Right cardiac atrium (tissue), 5 donors: ENCODE measurements at regions not wholly inside any gene's neighbourhood (a gene's known extent, or its start where the extent isn't known, plus 50 kb on each side); places are given as distances from the start of the nearest gene placed in this dataset.
A peak's percentile ranks its signal among the peaks of the same experiment; 100 is the strongest.

Source experiments
- ATAC-seq, 2 donors: fragments of 200-7000 bp; cut with Tn5 transposase; one replicate each; pipeline versions ENCODE4 v1.8.0 to v1.9.1; 2020; ENCODE audit warnings: moderate library complexity in 2 of 2, mild to moderate bottlenecking in 1 of 2
- DNase-seq, 3 donors: peaks; one replicate each; pipeline ENCODE4 v3.0.0-alpha.2; 2020
- H3K27ac ChIP-seq: one replicate; pipeline ENCODE4 v1.5.1; 2013; ENCODE audit warnings: mild to moderate bottlenecking, low read length, control low read depth, moderate library complexity
- H3K27me3 ChIP-seq: one replicate; pipeline ENCODE4 v1.6.1; 2013; ENCODE audit not compliant: control insufficient read depth, insufficient read depth
- H3K4me1 ChIP-seq: one replicate; pipeline ENCODE4 v1.6.1; 2013; ENCODE audit warnings: low read length; ENCODE audit not compliant: control insufficient read depth, insufficient read depth
- H3K4me3 ChIP-seq: one replicate; pipeline ENCODE4 v1.5.1; 2013; ENCODE audit warnings: low read length, control low read depth
- H3K9me3 ChIP-seq: one replicate; pipeline ENCODE4 v1.6.1; 2013; ENCODE audit warnings: low read length; ENCODE audit not compliant: control insufficient read depth
- WGBS: extraction: QIAGEN DNeasy Blood & Tissue Kit; methylation state at CpG from one replicate; pipeline ENCODE4 v1.1.7; 2013; 5-methylcytosine and 5-hydroxymethylcytosine counted together
- intact Hi-C, 4 donors: fragments of 100-400 bp; cut with DNase I; formaldehyde crosslinking; loops; one replicate each; pipeline versions ENCODE4 v1.11.0 to v1.14.0; 2022 to 2023
- donor health status: healthy with polysubstance abuse.
- donor health status: DM: no; HTN: yes; CAD: no.
- donor health status: DM: no; HTN: no; CAD: no.
- donor health status: DM: no; HTN: yes; CAD: no; lungs with severe emphysema.
- donor health status: DM: yes; HTN: yes; CAD: no.

DNA sequence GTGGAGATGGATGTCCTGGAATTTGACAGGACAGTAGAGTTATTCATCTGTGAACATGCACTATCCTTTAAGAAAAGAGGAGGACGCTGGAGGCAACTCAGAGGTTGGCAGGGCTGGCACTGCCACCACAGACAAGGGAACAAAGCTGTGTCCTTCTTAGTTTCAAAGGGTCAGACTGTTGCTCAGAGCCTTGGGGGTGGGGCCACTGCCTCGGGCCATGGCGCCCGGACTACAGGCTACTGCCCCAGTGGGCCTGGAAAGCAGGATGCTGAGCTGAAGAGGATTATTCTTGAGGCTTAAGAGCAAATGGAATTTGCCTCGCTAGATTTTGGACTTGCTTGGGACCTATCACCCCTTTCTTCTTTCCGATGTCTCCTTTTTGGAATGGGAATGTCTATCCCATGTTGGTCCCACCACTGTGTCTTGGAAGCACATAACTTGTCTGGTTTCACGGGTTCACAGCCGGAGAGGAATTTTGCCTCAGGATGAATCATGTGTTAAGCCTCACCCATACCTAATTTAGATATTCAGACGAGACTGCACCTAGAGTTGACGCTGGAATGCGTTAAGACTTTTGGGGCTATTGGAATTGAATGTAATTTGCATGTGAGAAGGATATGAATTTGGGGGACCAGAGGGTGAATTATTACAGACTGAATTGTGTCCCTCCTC, 114.8 kb upstream of the RFLNA start:
- WGBS, result 87% methylated on average over 11 of the region's 11 CpGs
- Histone ChIP-seq H3K27me3 (no peaks in the 10 kb centered on the region), H3K4me3 (no peak overlapping the region), H3K9me3 (no peaks in the 10 kb centered on the region), H3K27ac (no peak overlapping the region), H3K4me1 (no peaks in the 10 kb centered on the region)
- ATAC-seq, result no peak
- DNase-seq, result no peak
- intact Hi-C loops, result no loop called here

DNA sequence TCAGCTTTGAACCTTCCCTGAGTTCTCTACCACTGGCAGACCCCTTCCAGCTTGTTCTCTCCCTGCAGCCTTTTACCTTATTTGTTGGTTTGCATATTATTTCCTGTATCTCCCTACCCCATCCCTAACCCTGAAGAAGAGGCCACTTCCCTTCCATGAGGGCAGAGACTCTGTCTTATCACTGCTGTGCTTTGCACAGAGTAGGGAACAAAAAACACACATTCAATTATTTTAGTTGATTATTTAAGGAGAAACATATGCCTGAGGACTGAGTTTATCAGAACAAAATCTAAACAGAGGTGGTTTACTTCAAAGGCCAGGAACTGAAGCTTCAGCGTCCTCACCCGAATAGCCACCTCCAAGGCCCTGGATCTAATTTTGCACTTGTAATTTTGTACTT, 111.7 kb upstream of the RFLNA start:
- H3K27me3 ChIP-seq, result no peaks in the 10 kb centered on the region
- H3K27ac ChIP-seq, result no peak overlapping the region
- no peaks in the 10 kb centered on the region for H3K9me3 ChIP-seq
- H3K4me1 ChIP-seq, result peaks cover 3% of the 10 kb centered on the region
- no peak for DNase-seq
- ATAC-seq, result no peak
- intact Hi-C loops, result no loop called here
- H3K4me3 ChIP-seq, result no peak overlapping the region
- 65% methylated on average over 2 of the region's 2 CpGs for WGBS

DNA sequence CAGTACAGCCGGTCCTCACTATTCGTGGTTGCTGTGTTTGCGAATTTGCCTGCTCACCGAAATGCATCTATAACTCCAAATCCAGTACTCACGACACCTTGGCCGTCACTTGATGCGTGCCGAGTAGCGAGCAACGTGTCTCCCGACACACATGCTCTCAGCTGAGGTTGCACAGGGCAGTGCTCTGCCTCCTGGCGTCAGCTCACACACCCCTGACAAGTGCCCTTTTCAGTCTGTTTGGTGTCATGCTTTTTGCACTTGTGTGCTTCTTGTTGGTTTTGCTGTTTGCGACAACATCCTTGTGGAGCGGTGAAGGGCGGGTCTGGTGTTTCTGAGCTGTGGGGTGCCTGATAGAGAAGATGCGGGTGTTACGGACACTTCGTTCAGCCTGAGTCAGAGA, 110.4 kb upstream of the RFLNA start:
- Histone ChIP-seq H3K27me3 (no peaks in the 10 kb centered on the region), H3K4me3 (no peak overlapping the region), H3K27ac (no peak overlapping the region), H3K4me1 (peaks cover 4% of the 10 kb centered on the region), H3K9me3 (no peaks in the 10 kb centered on the region)
- ATAC-seq, result no peak
- intact Hi-C loops, result no loop called here
- DNase-seq, result no peak
- 91% methylated on average over 18 of the region's 18 CpGs for WGBS

DNA sequence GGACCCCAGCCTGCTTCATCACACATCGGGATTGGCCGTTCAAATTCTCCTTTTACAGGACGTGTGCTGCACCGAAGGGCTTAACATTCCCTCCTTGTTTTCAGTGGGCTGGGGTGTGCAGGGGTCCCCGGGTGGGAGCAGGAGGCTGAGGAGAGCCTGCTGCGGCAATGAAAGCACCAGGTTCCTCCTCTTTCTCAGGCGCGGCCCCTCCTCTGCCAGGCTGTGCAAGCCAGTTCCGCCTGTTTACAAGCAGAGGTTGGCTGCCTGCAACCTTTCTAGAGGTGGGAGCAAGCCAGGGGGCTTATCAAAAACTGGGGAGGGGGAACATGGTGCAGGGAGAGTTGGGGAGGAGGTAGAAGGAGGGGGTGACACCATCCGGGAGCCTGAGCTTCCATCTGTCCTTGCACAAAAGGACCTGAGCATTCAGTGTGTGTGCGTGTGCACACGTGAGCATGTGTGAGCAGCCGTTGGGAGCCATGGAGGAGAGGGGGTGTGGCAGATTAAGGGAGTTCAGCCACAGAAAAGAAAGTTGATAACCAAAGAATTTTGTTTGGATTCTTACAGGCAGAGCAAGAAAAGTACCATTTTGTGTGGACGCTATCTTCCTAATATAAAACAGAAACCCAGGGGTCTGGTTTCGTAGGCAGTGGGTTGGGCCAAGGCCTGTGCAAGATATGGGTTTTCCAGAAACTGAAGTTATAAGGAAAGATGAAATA, 108.8 kb upstream of the RFLNA start:
- ATAC-seq (peak in 1 of 2 donors; percentile 25), DNase-seq (no peak)
- peaks cover 4% of the 10 kb centered on the region for H3K4me1 ChIP-seq
- intact Hi-C loops, result no loop called here
- H3K27ac ChIP-seq, result no peak overlapping the region
- 71% methylated on average over 15 of the region's 15 CpGs for WGBS
- no peak overlapping the region for H3K4me3 ChIP-seq
- no peaks in the 10 kb centered on the region for H3K27me3 ChIP-seq
- H3K9me3 ChIP-seq, result no peaks in the 10 kb centered on the region

DNA sequence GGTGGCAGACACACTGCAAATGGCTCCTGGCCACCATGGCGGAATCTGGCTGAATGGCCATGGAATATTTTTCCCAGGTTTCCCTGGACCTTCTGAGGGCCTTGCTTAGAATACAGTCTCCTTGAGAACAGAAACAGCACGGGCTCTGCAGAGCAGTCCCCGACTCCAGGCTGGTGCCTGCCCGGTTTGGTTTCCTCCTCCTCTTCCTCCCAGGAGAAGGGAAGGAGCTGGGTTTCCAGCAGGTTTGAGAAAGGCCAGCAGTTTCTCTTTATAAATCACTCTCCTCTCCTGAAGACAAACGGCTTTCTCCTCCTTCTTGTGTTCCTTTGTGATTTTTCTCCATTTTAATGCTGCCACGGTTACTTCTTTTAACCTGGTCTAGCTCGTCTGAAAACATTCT, 106.8 kb upstream of the RFLNA start:
- DNase-seq (no peak), ATAC-seq (peak in 1 of 2 donors; percentile 22)
- intact Hi-C loops, result no loop called here
- Histone ChIP-seq H3K9me3 (no peaks in the 10 kb centered on the region), H3K4me1 (peaks cover 4% of the 10 kb centered on the region), H3K4me3 (no peak overlapping the region), H3K27ac (no peak overlapping the region), H3K27me3 (no peaks in the 10 kb centered on the region)
- WGBS, result 59% methylated on average over 7 of the region's 7 CpGs

DNA sequence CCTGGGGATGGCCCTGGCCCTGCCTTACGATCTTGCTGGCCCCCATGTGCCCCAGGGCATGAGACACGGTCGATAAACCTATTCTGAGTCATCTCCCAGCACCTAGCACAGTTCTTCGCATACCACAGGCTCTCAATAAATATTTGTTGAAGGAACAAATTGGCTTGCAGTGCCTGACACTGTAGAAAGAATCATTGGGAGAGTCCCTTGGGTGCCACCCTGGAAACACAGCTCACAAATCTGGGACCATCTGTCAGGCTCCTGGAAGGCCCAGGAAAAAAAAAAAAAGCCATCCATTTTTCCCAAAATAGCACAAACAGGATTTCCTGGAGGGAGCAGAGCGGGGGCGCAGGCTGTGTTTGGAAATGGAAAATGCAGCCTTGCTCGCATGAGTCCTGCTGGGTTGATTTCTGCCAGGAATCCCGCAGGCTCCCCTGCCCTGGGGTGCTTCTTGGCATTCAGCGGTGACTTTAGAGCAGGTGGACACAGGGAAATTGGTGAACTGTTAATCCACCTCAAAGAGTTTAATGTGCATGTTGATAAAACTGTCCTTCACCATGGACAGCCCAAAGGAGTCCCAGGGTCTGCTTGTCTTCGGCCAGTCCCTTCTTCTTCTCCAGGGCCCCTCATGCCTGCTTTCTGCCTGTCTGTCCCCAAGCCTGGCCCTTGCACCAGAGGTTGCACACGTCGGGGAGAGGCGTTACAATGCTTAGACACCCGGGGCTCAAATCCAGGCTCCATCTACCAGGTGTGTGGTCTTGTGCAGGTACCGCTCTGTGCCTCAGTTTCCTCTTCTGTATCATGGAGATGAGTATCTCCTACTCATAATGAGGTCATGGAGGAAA, 106.1 kb upstream of the RFLNA start:
- DNase-seq, result no peak

DNA sequence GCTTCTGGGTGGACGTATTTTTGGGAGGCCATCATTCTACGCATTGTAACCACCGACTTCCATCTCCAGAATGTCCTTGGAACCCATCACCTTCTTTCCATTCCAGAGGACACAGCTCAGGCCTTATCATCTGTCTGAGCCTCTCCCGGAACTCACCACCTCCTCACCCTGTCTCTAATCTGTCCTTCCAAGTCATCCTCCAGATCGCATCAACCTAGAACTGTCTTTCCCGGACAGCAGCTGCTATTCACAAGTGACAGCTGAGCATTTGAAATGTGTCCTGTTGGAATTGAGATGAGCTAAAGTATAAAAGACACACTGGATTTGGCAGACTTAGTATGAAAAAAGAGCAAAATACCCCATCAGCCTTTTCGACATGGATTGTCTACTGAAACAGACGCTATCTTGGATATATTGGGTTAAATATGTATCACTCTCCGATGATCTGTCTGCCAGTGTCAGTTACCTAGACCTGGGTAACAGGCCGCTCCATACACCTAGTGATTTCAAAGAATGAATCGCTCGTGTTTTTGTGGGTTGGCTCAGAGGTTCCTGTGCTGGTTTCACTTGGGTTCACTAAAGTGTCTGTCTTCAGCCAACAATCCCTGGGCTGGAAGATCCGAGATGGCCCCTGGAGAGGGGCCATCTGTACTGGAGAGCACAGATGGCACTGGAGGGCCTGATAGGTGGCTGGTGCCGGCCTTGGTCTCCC, 104.4 kb upstream of the RFLNA start:
- H3K4me1 ChIP-seq, result peaks cover 4% of the 10 kb centered on the region
- no peaks in the 10 kb centered on the region for H3K27me3 ChIP-seq
- no peaks in the 10 kb centered on the region for H3K9me3 ChIP-seq
- intact Hi-C loops, result no loop called here
- no peak overlapping the region for H3K4me3 ChIP-seq
- ATAC-seq (no peak), DNase-seq (no peak)
- no peak overlapping the region for H3K27ac ChIP-seq
- 86% methylated on average over 14 of the region's 14 CpGs for WGBS

More for the DNA sequence above, 106.1 kb upstream of the RFLNA start:
- H3K4me3 ChIP-seq, result no peak overlapping the region
- H3K27me3 ChIP-seq, result no peaks in the 10 kb centered on the region
- H3K9me3 ChIP-seq, result no peaks in the 10 kb centered on the region
- WGBS, result 54% methylated on average over 15 of the region's 15 CpGs
- H3K27ac ChIP-seq, result no peak overlapping the region
- intact Hi-C loops, result no loop called here
- peaks cover 4% of the 10 kb centered on the region for H3K4me1 ChIP-seq
- peak; percentile 17 to 52 for ATAC-seq

DNA sequence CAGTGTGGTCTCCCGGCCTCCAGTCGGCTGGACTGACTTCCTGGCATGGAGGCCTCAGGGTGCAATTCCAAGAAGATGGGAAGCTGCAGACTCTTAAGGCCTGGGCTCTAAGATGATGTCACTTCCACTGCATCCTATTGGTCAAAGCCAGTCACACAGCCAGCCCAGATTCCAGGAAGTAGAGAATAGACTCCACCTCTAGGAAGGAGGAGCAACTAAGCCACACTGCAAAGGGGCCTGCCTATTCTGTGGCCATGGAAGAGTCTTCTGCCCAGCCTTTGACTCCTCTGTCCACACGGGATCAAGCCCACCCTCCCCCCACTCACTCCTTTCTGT, 103.9 kb upstream of the RFLNA start:
- DNase-seq (no peak), ATAC-seq (peak in 1 of 2 donors; percentile 10)
- WGBS, result 80% methylated on average over 3 of the region's 3 CpGs
- Histone ChIP-seq H3K4me1 (peaks cover 4% of the 10 kb centered on the region), H3K9me3 (no peaks in the 10 kb centered on the region), H3K27ac (no peak overlapping the region), H3K4me3 (no peak overlapping the region), H3K27me3 (no peaks in the 10 kb centered on the region)
- intact Hi-C loops, result no loop called here

DNA sequence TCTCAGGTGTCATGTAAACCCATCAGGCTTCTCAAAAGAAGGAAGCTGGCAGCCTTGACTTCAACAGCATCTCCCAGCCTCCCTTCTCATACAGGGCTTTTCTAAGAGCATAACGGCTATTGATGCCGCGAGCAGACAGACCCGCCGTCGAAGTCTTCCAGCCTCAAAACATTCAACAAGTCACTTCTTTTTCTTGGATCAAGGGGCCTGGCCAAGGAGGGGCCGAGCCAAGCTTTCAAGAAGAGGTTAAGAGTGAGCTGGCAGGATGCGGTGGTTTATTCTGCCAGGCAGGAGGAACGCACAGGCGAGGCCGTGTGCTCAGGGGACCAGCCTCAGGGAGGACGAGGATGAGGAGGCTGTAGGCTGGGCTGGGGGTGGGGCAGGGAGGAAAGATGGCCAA, 102.9 kb upstream of the RFLNA start:
- Histone ChIP-seq H3K27me3 (no peaks in the 10 kb centered on the region), H3K9me3 (no peaks in the 10 kb centered on the region), H3K4me1 (peaks cover 4% of the 10 kb centered on the region), H3K27ac (no peak overlapping the region), H3K4me3 (no peak overlapping the region)
- intact Hi-C loops, result no loop called here
- ATAC-seq, result no peak
- WGBS, result 90% methylated on average over 12 of the region's 12 CpGs
- DNase-seq, result no peak

DNA sequence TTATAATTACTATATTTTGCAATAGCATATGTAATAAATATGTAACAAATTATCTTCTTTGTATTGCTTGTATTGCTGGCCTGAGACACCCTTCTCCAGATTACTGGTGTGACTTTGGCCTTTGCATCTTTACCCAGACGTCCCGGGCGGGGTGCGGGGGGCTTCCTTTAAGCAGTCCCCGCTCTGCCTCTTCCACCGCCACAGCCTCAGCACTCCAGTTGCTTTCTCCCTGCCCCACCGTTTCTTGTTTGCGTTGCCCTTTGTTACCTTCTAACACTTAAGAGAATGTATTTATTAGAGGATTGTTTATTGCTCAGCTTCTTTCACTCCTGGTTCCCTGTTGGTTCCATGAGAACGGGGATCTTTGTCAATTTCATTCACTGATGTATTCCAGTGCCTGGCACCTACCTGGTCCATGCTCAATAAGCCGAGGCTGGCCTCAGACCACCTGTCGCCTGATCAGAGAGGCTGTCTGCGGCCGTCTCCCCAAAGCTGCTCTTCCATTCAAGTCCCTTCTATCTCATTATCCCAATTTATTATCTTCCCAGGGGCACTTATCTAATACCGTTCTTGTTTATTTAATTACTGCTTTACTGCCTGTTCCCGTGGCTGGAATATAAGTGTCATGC, 100.5 kb upstream of the RFLNA start:
- no peak overlapping the region for H3K4me3 ChIP-seq
- H3K27me3 ChIP-seq, result no peaks in the 10 kb centered on the region
- no peaks in the 10 kb centered on the region for H3K4me1 ChIP-seq
- 83% methylated on average over 15 of the region's 15 CpGs for WGBS
- H3K9me3 ChIP-seq, result no peaks in the 10 kb centered on the region
- H3K27ac ChIP-seq, result no peak overlapping the region
- ATAC-seq, result no peak
- intact Hi-C loops, result no loop called here
- DNase-seq, result no peak
